ENCODE measurements at regions not wholly inside any gene's neighbourhood (a gene's known extent, or its start where the extent isn't known, plus 50 kb on each side); places are given as distances from the start of the nearest gene placed in this dataset.

DNA sequence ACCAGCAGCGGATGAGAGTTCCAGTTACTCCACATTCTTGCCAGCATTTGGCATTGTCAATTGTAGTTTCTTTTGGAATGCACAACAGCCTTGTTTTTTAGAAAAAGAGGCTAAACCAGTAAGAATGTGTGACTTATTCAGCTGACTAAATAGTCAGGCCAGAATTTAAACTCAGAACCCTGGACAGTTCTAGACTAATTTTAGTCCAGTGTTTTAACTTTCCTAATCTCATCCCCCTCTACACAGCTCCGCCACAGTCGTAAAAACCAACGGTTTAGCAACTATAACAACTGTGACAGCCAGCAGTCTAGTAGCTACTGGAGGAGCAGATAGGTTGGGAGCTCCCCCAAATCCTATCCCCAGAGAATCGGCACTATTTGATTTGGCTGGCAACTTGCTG is 103.7 kb downstream of the FOXD1 start (continued):
- TF ChIP-seq, protein P1, sequence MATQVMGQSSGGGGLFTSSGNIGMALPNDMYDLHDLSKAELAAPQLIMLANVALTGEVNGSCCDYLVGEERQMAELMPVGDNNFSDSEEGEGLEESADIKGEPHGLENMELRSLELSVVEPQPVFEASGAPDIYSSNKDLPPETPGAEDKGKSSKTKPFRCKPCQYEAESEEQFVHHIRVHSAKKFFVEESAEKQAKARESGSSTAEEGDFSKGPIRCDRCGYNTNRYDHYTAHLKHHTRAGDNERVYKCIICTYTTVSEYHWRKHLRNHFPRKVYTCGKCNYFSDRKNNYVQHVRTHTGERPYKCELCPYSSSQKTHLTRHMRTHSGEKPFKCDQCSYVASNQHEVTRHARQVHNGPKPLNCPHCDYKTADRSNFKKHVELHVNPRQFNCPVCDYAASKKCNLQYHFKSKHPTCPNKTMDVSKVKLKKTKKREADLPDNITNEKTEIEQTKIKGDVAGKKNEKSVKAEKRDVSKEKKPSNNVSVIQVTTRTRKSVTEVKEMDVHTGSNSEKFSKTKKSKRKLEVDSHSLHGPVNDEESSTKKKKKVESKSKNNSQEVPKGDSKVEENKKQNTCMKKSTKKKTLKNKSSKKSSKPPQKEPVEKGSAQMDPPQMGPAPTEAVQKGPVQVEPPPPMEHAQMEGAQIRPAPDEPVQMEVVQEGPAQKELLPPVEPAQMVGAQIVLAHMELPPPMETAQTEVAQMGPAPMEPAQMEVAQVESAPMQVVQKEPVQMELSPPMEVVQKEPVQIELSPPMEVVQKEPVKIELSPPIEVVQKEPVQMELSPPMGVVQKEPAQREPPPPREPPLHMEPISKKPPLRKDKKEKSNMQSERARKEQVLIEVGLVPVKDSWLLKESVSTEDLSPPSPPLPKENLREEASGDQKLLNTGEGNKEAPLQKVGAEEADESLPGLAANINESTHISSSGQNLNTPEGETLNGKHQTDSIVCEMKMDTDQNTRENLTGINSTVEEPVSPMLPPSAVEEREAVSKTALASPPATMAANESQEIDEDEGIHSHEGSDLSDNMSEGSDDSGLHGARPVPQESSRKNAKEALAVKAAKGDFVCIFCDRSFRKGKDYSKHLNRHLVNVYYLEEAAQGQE (IDR thresholded peaks at IDR 0.05; ENCODE audit: unreplicated experiment) = no peak
- TF ChIP-seq STAT1 (IDR thresholded peaks at IDR 0.05; ENCODE audit: unreplicated experiment) (no peak), ZNF114 (CRISPR knock-in tag; IDR thresholded peaks at IDR 0.05) (no peak)

DNA sequence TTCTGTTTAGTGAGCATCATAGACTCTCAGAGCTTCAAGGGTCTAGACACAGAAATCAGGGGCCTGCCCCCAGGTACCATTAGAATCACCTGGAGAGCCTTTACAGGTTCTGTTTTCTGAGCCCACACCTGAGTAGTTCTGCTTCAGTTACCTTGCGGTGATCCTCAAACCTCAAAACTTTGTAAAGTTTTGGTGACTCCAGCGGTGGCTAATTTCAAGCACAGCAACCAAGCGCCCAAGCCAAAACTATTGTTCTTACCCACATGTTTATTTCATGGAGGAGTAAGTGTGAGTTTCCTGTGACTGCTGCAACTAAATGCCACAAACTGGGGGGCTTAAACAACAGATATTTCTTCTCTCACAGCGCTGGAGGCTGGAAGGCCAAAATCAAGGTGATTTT is 108.9 kb downstream of the FOXD1 start:
- H3K4me1 Mint-ChIP-seq = peaks cover 15% of the 10 kb centered on the region
- no peaks in the 10 kb centered on the region for H4K20me1 ChIP-seq (replicated peaks; ENCODE audit: insufficient read depth)
- no peak overlapping the region for H3K27ac Mint-ChIP-seq
- H3K9me3 Mint-ChIP-seq = peaks cover 6% of the 10 kb centered on the region
- H3K27me3 ChIP-seq (ENCODE audit: insufficient read depth) = no peaks in the 10 kb centered on the region
- H3K9me2 ChIP-seq (ENCODE audit: insufficient read depth) = peaks cover 3% of the 10 kb centered on the region
- peaks cover 9% of the 10 kb centered on the region for H3K27me3 Mint-ChIP-seq (ENCODE audit: insufficient read depth, low read depth, poor library complexity)
- no peak overlapping the region for H3K27ac ChIP-seq (ENCODE audit: low read depth)
- no peak overlapping the region for H3K4me3 ChIP-seq
- H3K79me2 ChIP-seq (replicated peaks; ENCODE audit: insufficient read depth) = no peaks in the 10 kb centered on the region
- no peak overlapping the region for H3K4me3 Mint-ChIP-seq
- ATAC-seq (no peak), DNase-seq (ENCODE audit: low spot score) (no peak)
- no peaks in the 10 kb centered on the region for H3K36me3 ChIP-seq (ENCODE audit: insufficient read depth)
- H2AFZ ChIP-seq = peak overlapping the region; percentile 69
- H3K4me1 ChIP-seq (ENCODE audit: insufficient read depth) = peaks cover 15% of the 10 kb centered on the region
- H3K36me3 Mint-ChIP-seq (ENCODE audit: low read depth) = no peaks in the 10 kb centered on the region
- no peaks in the 10 kb centered on the region for H3F3A ChIP-seq (replicated peaks; ENCODE audit: low read depth)
- no peak overlapping the region for H3K4me2 ChIP-seq
- TF ChIP-seq ZNF114 (CRISPR knock-in tag; IDR thresholded peaks at IDR 0.05) = no peak
- no peak for TF ChIP-seq ZNF331 (CRISPR knock-in tag; IDR thresholded peaks at IDR 0.05; ENCODE audit: low read depth)
- no peak for TF ChIP-seq CREB1 (CRISPR knock-in tag; IDR thresholded peaks at IDR 0.05; ENCODE audit: low read depth)
- TF ChIP-seq, protein P1 (IDR thresholded peaks at IDR 0.05; ENCODE audit: unreplicated experiment) = no peak
- TF ChIP-seq NANOG (IDR thresholded peaks at IDR 0.05; ENCODE audit: borderline replicate concordance) = no peak
- TF ChIP-seq, protein P2, sequence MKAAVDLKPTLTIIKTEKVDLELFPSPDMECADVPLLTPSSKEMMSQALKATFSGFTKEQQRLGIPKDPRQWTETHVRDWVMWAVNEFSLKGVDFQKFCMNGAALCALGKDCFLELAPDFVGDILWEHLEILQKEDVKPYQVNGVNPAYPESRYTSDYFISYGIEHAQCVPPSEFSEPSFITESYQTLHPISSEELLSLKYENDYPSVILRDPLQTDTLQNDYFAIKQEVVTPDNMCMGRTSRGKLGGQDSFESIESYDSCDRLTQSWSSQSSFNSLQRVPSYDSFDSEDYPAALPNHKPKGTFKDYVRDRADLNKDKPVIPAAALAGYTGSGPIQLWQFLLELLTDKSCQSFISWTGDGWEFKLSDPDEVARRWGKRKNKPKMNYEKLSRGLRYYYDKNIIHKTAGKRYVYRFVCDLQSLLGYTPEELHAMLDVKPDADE (IDR thresholded peaks at IDR 0.05) = no peak
- TF ChIP-seq JUNB (IDR thresholded peaks at IDR 0.05; ENCODE audit: unreplicated experiment) = no peak
- TF ChIP-seq, protein P3, sequence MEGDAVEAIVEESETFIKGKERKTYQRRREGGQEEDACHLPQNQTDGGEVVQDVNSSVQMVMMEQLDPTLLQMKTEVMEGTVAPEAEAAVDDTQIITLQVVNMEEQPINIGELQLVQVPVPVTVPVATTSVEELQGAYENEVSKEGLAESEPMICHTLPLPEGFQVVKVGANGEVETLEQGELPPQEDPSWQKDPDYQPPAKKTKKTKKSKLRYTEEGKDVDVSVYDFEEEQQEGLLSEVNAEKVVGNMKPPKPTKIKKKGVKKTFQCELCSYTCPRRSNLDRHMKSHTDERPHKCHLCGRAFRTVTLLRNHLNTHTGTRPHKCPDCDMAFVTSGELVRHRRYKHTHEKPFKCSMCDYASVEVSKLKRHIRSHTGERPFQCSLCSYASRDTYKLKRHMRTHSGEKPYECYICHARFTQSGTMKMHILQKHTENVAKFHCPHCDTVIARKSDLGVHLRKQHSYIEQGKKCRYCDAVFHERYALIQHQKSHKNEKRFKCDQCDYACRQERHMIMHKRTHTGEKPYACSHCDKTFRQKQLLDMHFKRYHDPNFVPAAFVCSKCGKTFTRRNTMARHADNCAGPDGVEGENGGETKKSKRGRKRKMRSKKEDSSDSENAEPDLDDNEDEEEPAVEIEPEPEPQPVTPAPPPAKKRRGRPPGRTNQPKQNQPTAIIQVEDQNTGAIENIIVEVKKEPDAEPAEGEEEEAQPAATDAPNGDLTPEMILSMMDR (conservative IDR thresholded peaks at IDR 0.05; ENCODE audit: low read depth in 2 of 2) = no peak
- TF ChIP-seq STAT1 (IDR thresholded peaks at IDR 0.05; ENCODE audit: unreplicated experiment) = no peak
- TF ChIP-seq EZH2phosphoT487 (IDR thresholded peaks at IDR 0.05; ENCODE audit: unreplicated experiment) = no peak
